ENCODE measurements at regions not wholly inside any gene's neighbourhood (a gene's known extent, or its start where the extent isn't known, plus 50 kb on each side); places are given as distances from the start of the nearest gene placed in this dataset.

DNA sequence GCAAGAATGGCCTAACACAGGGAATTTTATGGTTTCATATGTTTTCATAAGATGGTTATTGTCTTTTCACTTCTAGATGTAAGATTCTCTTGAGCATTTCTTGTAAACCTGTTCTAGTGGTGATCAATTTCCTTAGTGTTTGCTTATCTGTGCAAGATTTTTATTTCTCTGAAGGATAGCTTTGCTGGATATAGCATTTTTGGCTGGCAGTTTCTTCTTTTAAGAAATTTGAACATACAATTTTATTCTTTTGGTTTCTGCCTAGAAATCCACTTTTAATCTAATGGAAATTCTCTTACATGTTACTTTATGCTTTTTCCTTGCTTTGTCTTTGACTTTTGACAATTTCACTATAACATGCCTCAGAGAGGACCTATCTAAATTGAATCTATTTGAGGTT, 276.5 kb upstream of the SFRP2 start:
- POLR2A ChIA-PET: no interaction called here
- H3K4me1 Mint-ChIP-seq (ENCODE audit: low read depth, unreplicated experiment): no peaks in the 10 kb centered on the region
- no peaks in the 10 kb centered on the region for H3K27me3 Mint-ChIP-seq (ENCODE audit: insufficient read depth, unreplicated experiment)
- peaks cover 14% of the 10 kb centered on the region for H3K9me3 Mint-ChIP-seq (ENCODE audit: unreplicated experiment)
- H3K4me1 ChIP-seq: no peaks in the 10 kb centered on the region
- H3K27ac Mint-ChIP-seq (ENCODE audit: unreplicated experiment): no peak overlapping the region
- H3K36me3 Mint-ChIP-seq (ENCODE audit: insufficient read depth, unreplicated experiment): no peaks in the 10 kb centered on the region
- no peaks in the 10 kb centered on the region for H3K36me3 ChIP-seq (ENCODE audit: control insufficient read depth, insufficient read depth, low read length)
- TF ChIP-seq, protein P1, sequence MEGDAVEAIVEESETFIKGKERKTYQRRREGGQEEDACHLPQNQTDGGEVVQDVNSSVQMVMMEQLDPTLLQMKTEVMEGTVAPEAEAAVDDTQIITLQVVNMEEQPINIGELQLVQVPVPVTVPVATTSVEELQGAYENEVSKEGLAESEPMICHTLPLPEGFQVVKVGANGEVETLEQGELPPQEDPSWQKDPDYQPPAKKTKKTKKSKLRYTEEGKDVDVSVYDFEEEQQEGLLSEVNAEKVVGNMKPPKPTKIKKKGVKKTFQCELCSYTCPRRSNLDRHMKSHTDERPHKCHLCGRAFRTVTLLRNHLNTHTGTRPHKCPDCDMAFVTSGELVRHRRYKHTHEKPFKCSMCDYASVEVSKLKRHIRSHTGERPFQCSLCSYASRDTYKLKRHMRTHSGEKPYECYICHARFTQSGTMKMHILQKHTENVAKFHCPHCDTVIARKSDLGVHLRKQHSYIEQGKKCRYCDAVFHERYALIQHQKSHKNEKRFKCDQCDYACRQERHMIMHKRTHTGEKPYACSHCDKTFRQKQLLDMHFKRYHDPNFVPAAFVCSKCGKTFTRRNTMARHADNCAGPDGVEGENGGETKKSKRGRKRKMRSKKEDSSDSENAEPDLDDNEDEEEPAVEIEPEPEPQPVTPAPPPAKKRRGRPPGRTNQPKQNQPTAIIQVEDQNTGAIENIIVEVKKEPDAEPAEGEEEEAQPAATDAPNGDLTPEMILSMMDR (IDR thresholded peaks at IDR 0.05; ENCODE audit: insufficient read depth in 1 of 2, low read depth in 1 of 2, low read length in 1 of 2, severe bottlenecking in 1 of 2, unreplicated experiment in 1 of 2): no peak
- CTCF ChIA-PET: no interaction called here
- H3K27me3 ChIP-seq (replicated peaks; ENCODE audit: control insufficient read depth, insufficient read depth, low read length): no peaks in the 10 kb centered on the region
- no peaks in the 10 kb centered on the region for H3K9me3 ChIP-seq
- DNase-seq: no peak
- H3K4me3 Mint-ChIP-seq (ENCODE audit: unreplicated experiment): no peak overlapping the region
- H3K4me3 ChIP-seq (ENCODE audit: low read depth, low read length): no peak overlapping the region
- intact Hi-C loops (cut with micrococcal nuclease; ENCODE audit: unreplicated experiment): no loop called here
- no TSS peak for BruUV-seq (replicated peaks)

DNA sequence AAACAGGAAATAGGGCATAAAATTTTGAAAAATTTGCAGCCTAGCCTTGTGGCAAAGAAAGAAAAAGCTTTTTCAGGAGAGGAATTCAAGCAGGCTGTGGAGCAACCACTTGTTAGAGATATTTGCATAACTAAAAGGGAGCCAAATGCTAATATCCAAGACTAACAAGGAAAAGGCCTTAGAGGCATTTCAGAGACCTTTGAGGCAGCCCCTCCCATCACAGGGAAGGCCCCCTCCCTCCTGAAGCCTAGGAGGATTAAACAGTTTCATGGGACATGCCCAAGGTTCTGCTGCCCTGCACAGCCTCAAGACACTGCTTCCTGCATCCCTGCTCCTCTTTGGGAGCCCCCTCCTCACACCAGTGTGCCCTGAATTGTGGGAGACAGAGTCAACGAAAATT, 275.4 kb upstream of the SFRP2 start:
- no peak overlapping the region for H3K27ac Mint-ChIP-seq (ENCODE audit: unreplicated experiment)
- TF ChIP-seq, protein P1 (IDR thresholded peaks at IDR 0.05; ENCODE audit: insufficient read depth in 1 of 2, low read depth in 1 of 2, low read length in 1 of 2, severe bottlenecking in 1 of 2, unreplicated experiment in 1 of 2): no peak
- BruUV-seq (replicated peaks): no TSS peak
- no peaks in the 10 kb centered on the region for H3K27me3 Mint-ChIP-seq (ENCODE audit: insufficient read depth, unreplicated experiment)
- no peak overlapping the region for H3K4me3 Mint-ChIP-seq (ENCODE audit: unreplicated experiment)
- Histone ChIP-seq H3K4me1 (no peaks in the 10 kb centered on the region), H3K27me3 (replicated peaks; ENCODE audit: control insufficient read depth, insufficient read depth, low read length) (no peaks in the 10 kb centered on the region), H3K4me3 (ENCODE audit: low read depth, low read length) (no peak overlapping the region), H3K9me3 (no peaks in the 10 kb centered on the region), H3K36me3 (ENCODE audit: control insufficient read depth, insufficient read depth, low read length) (no peaks in the 10 kb centered on the region)
- no peak for DNase-seq
- peaks cover 14% of the 10 kb centered on the region for H3K9me3 Mint-ChIP-seq (ENCODE audit: unreplicated experiment)
- intact Hi-C loops (cut with micrococcal nuclease; ENCODE audit: unreplicated experiment): no loop called here
- POLR2A ChIA-PET: no interaction called here
- H3K4me1 Mint-ChIP-seq (ENCODE audit: low read depth, unreplicated experiment): no peaks in the 10 kb centered on the region
- CTCF ChIA-PET: no interaction called here
- no peaks in the 10 kb centered on the region for H3K36me3 Mint-ChIP-seq (ENCODE audit: insufficient read depth, unreplicated experiment)

DNA sequence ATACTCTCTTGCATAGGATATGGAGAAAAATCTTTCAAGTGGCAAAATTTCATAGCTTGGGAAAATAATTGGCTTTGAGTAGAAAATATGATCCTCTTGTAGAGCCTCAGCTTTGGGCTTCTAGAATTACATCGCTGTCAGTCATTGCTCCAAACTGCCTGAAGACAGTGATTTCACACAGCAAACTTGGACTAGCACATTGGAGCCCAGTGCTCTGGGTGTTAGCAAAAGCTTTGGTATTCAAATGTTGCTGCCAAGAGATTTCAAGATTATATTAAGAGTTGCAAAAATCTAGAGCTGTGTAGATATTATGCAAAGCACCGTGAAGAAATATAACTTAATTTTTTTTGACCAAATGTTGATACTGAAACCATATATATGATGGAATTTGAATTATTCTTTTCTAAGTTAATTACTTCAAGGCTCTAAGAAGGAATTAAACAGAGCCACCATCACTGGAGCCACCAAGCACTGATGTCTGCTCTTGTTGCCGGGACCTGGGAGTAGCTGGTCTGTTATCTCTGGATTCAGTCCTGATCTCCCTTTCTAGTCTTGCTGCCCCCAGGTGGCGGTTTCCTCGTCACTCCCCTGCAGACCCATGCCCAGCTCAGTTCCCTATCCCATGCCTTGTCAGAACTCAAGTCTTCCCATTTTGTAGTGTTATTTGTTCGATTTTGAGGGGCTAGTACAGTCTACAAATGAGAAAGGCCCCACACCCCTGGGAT, 260.7 kb upstream of the SFRP2 start:
- DNase-seq: peak; percentile 37 to 38
- no peaks in the 10 kb centered on the region for H3K4me1 Mint-ChIP-seq (ENCODE audit: low read depth, unreplicated experiment)
- POLR2A ChIA-PET: no interaction called here
- no peak overlapping the region for H3K4me3 ChIP-seq (ENCODE audit: low read depth, low read length)
- CTCF ChIA-PET: interaction anchor here (1.1 kb wide), 1 partner anchor 263 kb away, joined by 15 read pairs; no protein-coding TSS in a partner anchor
- H3K27me3 Mint-ChIP-seq (ENCODE audit: insufficient read depth, unreplicated experiment): peaks cover 4% of the 10 kb centered on the region
- no peaks in the 10 kb centered on the region for H3K4me1 ChIP-seq
- no peaks in the 10 kb centered on the region for H3K27me3 ChIP-seq (replicated peaks; ENCODE audit: control insufficient read depth, insufficient read depth, low read length)
- no TSS peak for BruUV-seq (replicated peaks)
- TF ChIP-seq, protein P1 (IDR thresholded peaks at IDR 0.05; ENCODE audit: insufficient read depth in 1 of 2, low read depth in 1 of 2, low read length in 1 of 2, severe bottlenecking in 1 of 2, unreplicated experiment in 1 of 2): peak; percentile 24 to 36
- H3K9me3 Mint-ChIP-seq (ENCODE audit: unreplicated experiment): peaks cover 17% of the 10 kb centered on the region
- no peaks in the 10 kb centered on the region; the same call in 1 of the 2 replicates for H3K9me3 ChIP-seq
- intact Hi-C loops (cut with micrococcal nuclease; ENCODE audit: unreplicated experiment): loop anchor here (1.0 kb wide), 1 partner anchor 263 kb away; no protein-coding TSS in a partner anchor
- H3K36me3 Mint-ChIP-seq (ENCODE audit: insufficient read depth, unreplicated experiment): no peaks in the 10 kb centered on the region
- no peaks in the 10 kb centered on the region for H3K36me3 ChIP-seq (ENCODE audit: control insufficient read depth, insufficient read depth, low read length)
- no peak overlapping the region for H3K4me3 Mint-ChIP-seq (ENCODE audit: unreplicated experiment)
- H3K27ac Mint-ChIP-seq (ENCODE audit: unreplicated experiment): no peak overlapping the region

Measured in Caco-2 (cell line).